Keratinocyte (primary cell): ENCODE measurements at regions not wholly inside any gene's neighbourhood (a gene's known extent, or its start where the extent isn't known, plus 50 kb on each side); places are given as distances from the start of the nearest gene placed in this dataset.

Experiments used
- CTCF ChIP-seq, 3 experiments: IDR thresholded peaks in 1 of 3; conservative IDR thresholded peaks in 1 of 3; optimal IDR thresholded peaks in 1 of 3; 2 replicates in 2 of 3; 3 replicates in 1 of 3; pipeline versions ENCODE3 to v1.5.1; 2011; ENCODE audit warnings: low read length in 3 of 3, mild to moderate bottlenecking in 3 of 3, moderate library complexity in 2 of 3, control low read depth in 1 of 3, inconsistent platforms in 1 of 3; ENCODE audit not compliant: insufficient read depth in 2 of 3; ENCODE audit errors: extremely low read depth in 1 of 3
- EZH2 ChIP-seq: IDR thresholded peaks from one replicate; pipeline ENCODE4 v1.6.1; 2012; ENCODE audit warnings: inconsistent platforms, mild to moderate bottlenecking, low read length, moderate library complexity

- no peak for TF ChIP-seq CTCF (optimal IDR thresholded peaks at IDR 0.05 in 1 of 3, IDR thresholded peaks at IDR 0.05 in 1 of 3, conservative IDR thresholded peaks at IDR 0.05 in 1 of 3; ENCODE audit: extremely low read depth in 1 of 3, insufficient read depth in 2 of 3, low read length in 3 of 3)
- TF ChIP-seq EZH2: no peak
These were observed 72.1 kb upstream of the SETMAR start for GRCh38 chr3:4231041-4231440.
